HG02885 (cell line): ENCODE measurements at regions not wholly inside any gene's neighbourhood (a gene's known extent, or its start where the extent isn't known, plus 50 kb on each side); places are given as distances from the start of the nearest gene placed in this dataset.
"Not testable (repeated sequence)": the region's sequence is repeated elsewhere in the genome, so short reads cannot be mapped to it uniquely, and the experiment has no call there.

ENCODE experiments used
- ATAC-seq: cut with Tn5 transposase; IDR thresholded peaks from one replicate; pipeline ENCODE4 v1.9.1; 2021; ENCODE audit warnings: mild to moderate bottlenecking; ENCODE audit not compliant: unreplicated experiment, poor library complexity

DNA sequence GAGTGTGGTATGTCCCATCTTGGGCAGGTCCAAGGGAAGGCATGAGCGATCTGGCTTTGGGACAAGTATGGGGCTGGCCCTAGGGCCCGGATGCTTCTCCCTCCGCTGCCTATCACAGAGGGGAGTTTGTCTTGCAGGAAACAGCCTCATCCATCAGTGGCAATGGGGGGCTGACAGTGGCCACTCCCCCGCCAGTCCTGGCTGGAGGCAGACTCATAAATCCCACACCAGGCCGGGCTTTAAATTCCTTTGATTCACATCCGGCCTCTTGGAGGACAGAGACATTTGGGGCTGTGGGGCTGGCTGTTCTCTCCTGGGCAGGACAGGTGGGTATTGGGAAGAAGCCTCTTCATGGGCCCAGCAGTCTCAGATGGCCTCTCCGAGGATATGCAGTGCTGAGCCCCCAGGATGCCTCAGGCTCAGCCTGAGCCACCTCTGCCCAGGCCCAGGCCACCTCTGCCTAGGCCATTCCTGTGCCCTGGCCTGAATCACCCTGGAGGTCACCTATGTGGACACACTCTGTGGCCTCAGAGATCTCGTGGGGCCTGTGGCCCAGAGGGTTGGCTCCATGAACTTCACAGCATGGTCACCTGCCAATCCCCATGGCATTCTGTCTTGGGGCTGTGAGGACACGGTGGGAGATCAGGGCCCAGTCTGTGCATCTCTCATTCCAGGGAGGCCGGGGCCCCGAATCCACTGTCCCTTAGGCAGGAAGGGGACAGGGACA lies 84.2 kb upstream of the GOLGA6L4 start:
- no peak for ATAC-seq

GRCh38 chr15:84152381-84152979 lies 83.1 kb upstream of the GOLGA6L4 start:
- ATAC-seq = not testable (repeated sequence)

DNA sequence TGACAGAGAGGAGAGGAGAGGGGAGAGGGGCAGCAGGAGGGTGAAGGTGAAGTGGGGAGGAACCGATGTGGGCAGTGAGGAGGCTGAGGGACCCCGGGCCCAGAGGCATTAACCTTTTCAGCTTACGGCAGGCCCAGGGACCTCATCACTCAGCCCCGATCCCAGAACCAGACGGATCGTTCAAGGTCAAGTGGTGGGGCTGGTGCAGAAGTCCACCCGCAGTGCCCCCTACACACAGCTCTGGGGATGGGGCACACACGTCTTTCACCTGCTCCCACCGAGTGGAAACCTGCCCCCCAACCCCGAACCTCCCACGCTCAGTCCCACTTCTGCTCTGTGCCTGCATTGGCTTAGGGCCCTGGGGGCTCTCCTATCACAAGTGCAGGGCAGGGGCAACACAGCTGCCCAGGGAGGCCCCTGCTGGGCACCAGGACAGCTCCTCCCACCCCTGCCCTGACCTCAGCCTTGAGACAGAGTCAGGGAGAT lies 81.9 kb upstream of the GOLGA6L4 start:
- ATAC-seq = not testable (repeated sequence)

DNA sequence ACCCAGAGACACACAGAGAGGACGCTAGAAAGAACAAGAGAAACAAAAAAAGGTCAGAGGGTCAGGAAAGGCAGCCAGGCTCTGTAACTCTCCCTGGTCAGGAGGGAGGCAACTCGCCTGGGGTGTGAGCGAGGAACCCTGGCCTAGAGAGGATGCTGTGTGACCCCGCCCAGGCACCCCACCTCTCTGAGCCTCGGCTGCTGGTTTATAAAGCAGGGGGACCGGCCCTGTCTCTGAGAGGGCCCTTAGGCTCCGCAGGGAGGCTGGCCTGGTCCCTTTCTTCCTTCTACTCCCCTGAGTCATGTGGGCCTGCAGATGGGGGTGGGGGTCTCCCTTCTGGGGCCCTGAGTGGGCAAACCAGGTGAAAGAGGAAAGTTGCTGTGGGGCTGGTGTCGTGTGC lies 81.3 kb upstream of the GOLGA6L4 start:
- not testable (repeated sequence) for ATAC-seq

GRCh38 chr15:84154787-84155186 lies 80.8 kb upstream of the GOLGA6L4 start:
- ATAC-seq = not testable (repeated sequence)

- ATAC-seq = not testable (repeated sequence)
Observed at GRCh38 chr15:84155792-84156587, 79.6 kb upstream of the GOLGA6L4 start.

- not testable (repeated sequence) for ATAC-seq
Observed at GRCh38 chr15:84156588-84156840, 79.1 kb upstream of the GOLGA6L4 start.

DNA sequence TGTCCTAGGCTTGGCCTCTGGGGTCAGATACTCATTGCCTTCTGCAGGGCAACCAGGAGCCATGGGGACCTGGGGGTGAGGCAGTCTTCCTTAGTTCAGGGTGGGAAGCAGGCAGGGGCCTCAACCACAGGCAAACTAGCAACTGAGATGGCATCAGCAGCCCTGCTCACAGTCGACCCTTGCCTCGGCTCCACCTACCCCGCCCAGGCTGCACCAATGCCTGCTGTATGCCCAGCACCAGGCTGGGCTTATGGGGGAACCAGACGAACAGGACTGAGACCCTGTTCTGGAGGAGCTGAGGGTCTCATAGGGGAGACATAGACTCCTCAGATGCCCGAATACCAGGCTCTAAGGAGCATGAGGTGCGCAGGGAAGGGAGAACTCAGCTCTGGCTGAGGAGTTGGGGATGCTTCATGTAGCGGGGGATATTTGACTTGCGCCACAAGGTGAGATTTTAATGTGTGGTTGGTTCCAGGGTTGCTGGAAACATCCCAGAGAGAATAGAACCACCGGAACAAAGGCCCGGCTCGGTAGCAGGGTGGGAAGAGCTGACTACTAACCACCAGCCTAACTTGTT lies 78.4 kb upstream of the GOLGA6L4 start:
- ATAC-seq = not testable (repeated sequence)

- not testable (repeated sequence) for ATAC-seq
Observed at GRCh38 chr15:84157857-84158256, 77.7 kb upstream of the GOLGA6L4 start.

DNA sequence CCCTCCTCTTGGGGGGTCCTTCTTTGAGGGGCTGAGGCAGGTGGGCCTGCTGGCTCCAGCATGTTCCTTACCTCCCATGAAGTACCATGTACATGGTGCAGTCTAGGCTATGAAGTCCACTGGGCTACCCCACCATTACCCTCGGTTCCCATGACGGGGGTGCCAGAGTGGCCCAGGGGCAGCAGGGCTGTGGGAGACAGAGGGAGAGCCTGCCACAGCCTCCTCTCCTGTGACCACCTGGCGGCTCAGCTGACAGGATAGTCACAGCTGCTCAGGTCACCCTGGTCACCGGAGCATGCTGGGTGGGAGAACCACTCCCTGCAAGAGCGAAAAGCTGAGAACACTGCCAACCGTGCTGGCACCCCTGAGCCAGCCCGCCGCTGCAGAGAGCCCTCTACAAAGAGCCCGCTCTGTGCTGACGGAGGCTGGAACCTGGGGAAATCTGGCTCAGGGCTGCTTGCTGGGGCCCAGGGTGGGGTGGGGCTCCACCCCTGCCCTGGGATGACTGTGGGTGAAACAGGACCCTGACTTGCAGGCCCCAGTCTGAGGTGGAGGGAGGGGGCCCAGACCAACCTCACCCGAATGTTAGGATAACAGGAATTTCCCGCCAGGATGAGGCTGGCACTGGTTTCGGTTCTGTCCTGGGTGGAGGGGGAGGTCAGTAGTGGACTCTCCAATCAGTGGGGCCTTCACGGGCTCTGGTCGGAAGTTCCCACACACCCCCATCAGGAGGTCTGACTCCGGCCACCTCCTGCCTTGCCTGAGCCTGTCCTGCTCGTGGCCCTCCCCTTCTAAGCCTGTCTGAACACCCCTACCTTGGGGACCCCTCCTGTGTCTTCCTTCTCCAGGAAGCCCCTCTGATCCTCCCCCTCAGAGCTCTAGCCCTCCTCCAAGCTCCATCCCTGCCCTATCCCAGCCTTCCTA lies 76.0 kb upstream of the GOLGA6L4 start:
- ATAC-seq = not testable (repeated sequence)

GRCh38 chr15:84164423-84165292 lies 70.9 kb upstream of the GOLGA6L4 start:
- ATAC-seq = not testable (repeated sequence)

DNA sequence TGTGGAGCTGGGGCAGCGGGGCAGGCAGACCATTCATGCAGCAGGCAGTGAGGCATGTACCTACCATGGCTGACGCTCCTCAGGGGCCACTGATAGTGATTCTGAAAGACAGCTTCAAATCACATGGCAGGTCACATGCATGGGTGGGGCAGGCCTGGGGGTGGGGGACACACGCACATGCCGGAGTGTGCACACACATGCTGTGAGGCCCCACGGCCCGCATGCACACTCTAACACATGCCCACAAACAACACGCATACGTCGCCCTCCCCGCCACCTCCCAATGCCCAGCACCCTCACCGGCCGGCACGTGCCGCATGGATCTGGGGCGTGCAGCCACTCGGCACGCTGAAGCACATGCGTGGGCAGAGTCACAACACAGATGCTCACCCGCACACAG lies 65.5 kb upstream of the GOLGA6L4 start:
- ATAC-seq = not testable (repeated sequence)

- ATAC-seq = not testable (repeated sequence)
Observed at GRCh38 chr15:84173231-84173610, 62.4 kb upstream of the GOLGA6L4 start.
